Loucy (cell line): ENCODE measurements at regions not wholly inside any gene's neighbourhood (a gene's known extent, or its start where the extent isn't known, plus 50 kb on each side); places are given as distances from the start of the nearest gene placed in this dataset.
"Not testable (repeated sequence)": the region's sequence is repeated elsewhere in the genome, so short reads cannot be mapped to it uniquely, and the experiment has no call there.

ENCODE experiments used
- H2AFZ ChIP-seq: fragments of 200-600 bp; sonication (generic); 2 replicates; pipeline ENCODE4 v1.6.0; 2016; ENCODE audit warnings: antibody characterized with exemption, mild to moderate bottlenecking, low read length, moderate library complexity
- H3F3A ChIP-seq: fragments of 200-600 bp; 2 replicates; pipeline ENCODE4 v1.6.0; 2016; ENCODE audit warnings: antibody characterized with exemption, low read depth, mild to moderate bottlenecking
- H3K27me3 ChIP-seq: fragments of 200-600 bp; sonication (generic); 2 replicates; pipeline ENCODE4 v1.6.1; 2014; ENCODE audit warnings: low read length, mild to moderate bottlenecking; ENCODE audit not compliant: insufficient read depth, poor library complexity, severe bottlenecking
- H3K36me3 ChIP-seq: fragments of 200-600 bp; sonication (generic); 2 replicates; pipeline ENCODE4 v1.6.1; 2016; ENCODE audit warnings: low read length; ENCODE audit not compliant: insufficient read depth
- H3K4me1 ChIP-seq: fragments of 200-600 bp; sonication (generic); 2 replicates; pipeline ENCODE4 v1.5.1; 2014; ENCODE audit warnings: low read length, mild to moderate bottlenecking; ENCODE audit not compliant: insufficient read depth, poor library complexity, severe bottlenecking
- H3K4me2 ChIP-seq: fragments of 200-600 bp; sonication (generic); 2 replicates; pipeline ENCODE4 v1.6.0; 2014; ENCODE audit warnings: antibody characterized with exemption, low read length, low read depth, mild to moderate bottlenecking; ENCODE audit not compliant: poor library complexity, severe bottlenecking
- H3K4me3 ChIP-seq: fragments of 200-600 bp; sonication (generic); 2 replicates; pipeline ENCODE4 v1.5.1; 2014; ENCODE audit warnings: low read length, mild to moderate bottlenecking, mixed read lengths; ENCODE audit not compliant: poor library complexity, severe bottlenecking
- H3K79me2 ChIP-seq: fragments of 200-600 bp; sonication (generic); 2 replicates; pipeline ENCODE4 v1.6.1; 2014; ENCODE audit warnings: low read length; ENCODE audit not compliant: insufficient read depth
- H3K9ac ChIP-seq: fragments of 200-600 bp; sonication (generic); 2 replicates; pipeline ENCODE4 v1.6.0; 2014; ENCODE audit warnings: mild to moderate bottlenecking, low read depth, low read length, moderate library complexity; ENCODE audit not compliant: poor library complexity, severe bottlenecking
- H3K9me2 ChIP-seq: fragments of 200-600 bp; sonication (generic); replicated peaks from 2 replicates; pipeline ENCODE4 v1.6.1; 2016; ENCODE audit warnings: low read depth, low read length, mixed read lengths
- H3K9me3 ChIP-seq: fragments of 200-600 bp; sonication (generic); 2 replicates; pipeline ENCODE4 v1.6.1; 2014; ENCODE audit warnings: mild to moderate bottlenecking, antibody characterized with exemption, low read length, low read depth; ENCODE audit not compliant: insufficient read depth
- H4K20me1 ChIP-seq: fragments of 200-600 bp; sonication (generic); 2 replicates; pipeline ENCODE4 v1.6.0; 2014; ENCODE audit warnings: antibody characterized with exemption, low read length, mild to moderate bottlenecking; ENCODE audit not compliant: insufficient read depth, poor library complexity, severe bottlenecking
- CTCF ChIP-seq: fragments of 200-600 bp; sonication (generic); conservative IDR thresholded peaks from 2 replicates; pipeline ENCODE4 v1.5.1; 2014; ENCODE audit warnings: mild to moderate bottlenecking, antibody characterized with exemption, low read length
- EZH2phosphoT487 ChIP-seq: fragments of 200-600 bp; IDR thresholded peaks from 2 replicates; pipeline ENCODE4 v1.6.1; 2018; ENCODE audit warnings: antibody characterized with exemption, mild to moderate bottlenecking, moderate library complexity, borderline replicate concordance

GRCh38 chr10:64773357-64773756 is 1252.2 kb downstream of the REEP3 start:
- Histone ChIP-seq H3K4me3 (no peak overlapping the region), H3K4me1 (no peaks in the 10 kb centered on the region), H3K36me3 (no peaks in the 10 kb centered on the region), H3F3A (no peaks in the 10 kb centered on the region), H3K4me2 (no peak overlapping the region), H3K79me2 (no peaks in the 10 kb centered on the region), H3K27me3 (no peaks in the 10 kb centered on the region), H2AFZ (no peak overlapping the region), H3K9me2 (no peaks in the 10 kb centered on the region), H3K9ac (no peak overlapping the region), H3K9me3 (no peaks in the 10 kb centered on the region), H4K20me1 (no peaks in the 10 kb centered on the region)
- TF ChIP-seq CTCF (no peak), EZH2phosphoT487 (no peak)

- not testable (repeated sequence) for H3F3A ChIP-seq, H3K79me2 ChIP-seq, H2AFZ ChIP-seq, H3K9ac ChIP-seq, H3K4me3 ChIP-seq, H3K4me1 ChIP-seq, H3K9me2 ChIP-seq, H3K9me3 ChIP-seq, H3K27me3 ChIP-seq, H4K20me1 ChIP-seq, H3K4me2 ChIP-seq, H3K36me3 ChIP-seq
Measured at GRCh38 chr10:64784451-64784850, 1263.2 kb downstream of the REEP3 start.

GRCh38 chr10:64785816-64786215 is 1264.6 kb downstream of the REEP3 start:
- Histone ChIP-seq H3K36me3 (no peaks in the 10 kb centered on the region), H3K79me2 (no peaks in the 10 kb centered on the region), H3K4me1 (no peaks in the 10 kb centered on the region), H3K4me3 (no peak overlapping the region), H3K9ac (no peak overlapping the region), H3K9me3 (no peaks in the 10 kb centered on the region; the same call in 1 of the 2 replicates), H3F3A (no peaks in the 10 kb centered on the region), H4K20me1 (no peaks in the 10 kb centered on the region), H3K4me2 (no peak overlapping the region), H2AFZ (no peak overlapping the region), H3K9me2 (no peaks in the 10 kb centered on the region), H3K27me3 (no peaks in the 10 kb centered on the region)
- TF ChIP-seq CTCF, result no peak
- TF ChIP-seq EZH2phosphoT487, result no peak

GRCh38 chr10:64786989-64787388 is 1265.8 kb downstream of the REEP3 start:
- Histone ChIP-seq H3K4me2 (no peak overlapping the region), H3K4me3 (no peak overlapping the region), H3K27me3 (no peaks in the 10 kb centered on the region), H2AFZ (no peak overlapping the region), H3F3A (no peaks in the 10 kb centered on the region), H3K9me2 (no peaks in the 10 kb centered on the region), H3K9me3 (no peaks in the 10 kb centered on the region; the same call in 1 of the 2 replicates), H3K9ac (no peak overlapping the region), H3K79me2 (no peaks in the 10 kb centered on the region), H4K20me1 (no peaks in the 10 kb centered on the region), H3K36me3 (no peaks in the 10 kb centered on the region), H3K4me1 (no peaks in the 10 kb centered on the region)
- TF ChIP-seq EZH2phosphoT487 (no peak), CTCF (no peak)
